ENCODE measurements at regions not wholly inside any gene's neighbourhood (a gene's known extent, or its start where the extent isn't known, plus 50 kb on each side); places are given as distances from the start of the nearest gene placed in this dataset.
"Not testable (repeated sequence)": the region's sequence is repeated elsewhere in the genome, so short reads cannot be mapped to it uniquely, and the experiment has no call there.

- DNase-seq: no peak
Measured at GRCh38 chr3:3686907-3687648, 112.2 kb upstream of the LRRN1 start.

- DNase-seq: no peak
Measured at GRCh38 chr3:3685721-3686120, 113.5 kb upstream of the LRRN1 start.

GRCh38 chr3:3683261-3683660 lies 116.0 kb upstream of the LRRN1 start:
- DNase-seq: no peak

GRCh38 chr3:3675801-3676200 lies 123.4 kb upstream of the LRRN1 start:
- no peak for DNase-seq

- DNase-seq: no peak
Measured at GRCh38 chr3:3675186-3675585, 124.0 kb upstream of the LRRN1 start.

- DNase-seq: no peak
Measured at GRCh38 chr3:3666664-3667063, 132.6 kb upstream of the LRRN1 start.

GRCh38 chr3:3665961-3666640 lies 133.1 kb upstream of the LRRN1 start:
- no peak for DNase-seq

GRCh38 chr3:3665546-3665945 lies 133.7 kb upstream of the LRRN1 start:
- no peak for DNase-seq

GRCh38 chr3:3664935-3665334 lies 134.3 kb upstream of the LRRN1 start:
- DNase-seq: no peak

GRCh38 chr3:3662610-3663009 lies 136.6 kb upstream of the LRRN1 start:
- DNase-seq: no peak

GRCh38 chr3:3654916-3655315 lies 144.3 kb upstream of the LRRN1 start:
- DNase-seq: no peak

- DNase-seq: no peak
Measured at GRCh38 chr3:3648988-3649679, 150.1 kb upstream of the LRRN1 start.

GRCh38 chr3:3646934-3647333 lies 152.3 kb upstream of the LRRN1 start:
- DNase-seq: no peak

- not testable (repeated sequence) for DNase-seq
Measured at GRCh38 chr3:3646103-3646844, 153.0 kb upstream of the LRRN1 start.

- DNase-seq: no peak
Measured at GRCh38 chr3:3641877-3642455, 157.3 kb upstream of the LRRN1 start.

GRCh38 chr3:3639078-3639477 lies 160.2 kb upstream of the LRRN1 start:
- no peak for DNase-seq

GRCh38 chr3:3636815-3637214 lies 162.4 kb upstream of the LRRN1 start:
- DNase-seq: no peak

- DNase-seq: no peak
Measured at GRCh38 chr3:3635109-3635508, 164.1 kb upstream of the LRRN1 start.

GRCh38 chr3:3634326-3634725 lies 164.9 kb upstream of the LRRN1 start:
- DNase-seq: no peak

- DNase-seq: no peak
Measured at GRCh38 chr3:3633761-3634160, 165.5 kb upstream of the LRRN1 start.

GRCh38 chr3:3632449-3632848 lies 166.8 kb upstream of the LRRN1 start:
- DNase-seq: no peak

- DNase-seq: no peak
Measured at GRCh38 chr3:3631114-3631513, 168.1 kb upstream of the LRRN1 start.
